ENCODE measurements at regions not wholly inside any gene's neighbourhood (a gene's known extent, or its start where the extent isn't known, plus 50 kb on each side); places are given as distances from the start of the nearest gene placed in this dataset.

DNA sequence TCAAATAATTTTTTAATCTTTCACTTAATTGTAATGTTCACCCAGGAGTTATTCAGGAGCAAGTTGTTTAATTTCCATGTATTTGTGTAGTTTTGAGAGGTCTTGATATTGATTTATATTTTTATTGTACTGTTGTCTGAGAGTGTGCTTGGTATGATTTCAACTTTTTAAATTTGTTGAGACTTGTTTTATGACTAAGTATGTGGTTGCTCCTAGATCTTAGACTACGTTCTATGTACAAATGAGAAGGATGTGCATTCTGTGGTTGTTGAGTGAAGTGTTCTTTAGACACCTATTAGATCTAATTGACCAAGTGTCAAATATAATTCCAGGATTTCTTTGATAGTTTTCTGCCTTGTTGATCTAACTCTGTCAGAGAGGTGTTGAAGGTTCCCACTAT lies 353.3 kb upstream of the GNPDA2 start:
- TF ChIP-seq POLR2AphosphoS5 (IDR thresholded peaks at IDR 0.05; ENCODE audit: low read depth, low read length), result no peak
- no peak for TF ChIP-seq BRD4 (CRISPR knock-in tag; IDR thresholded peaks at IDR 0.05)
- TF ChIP-seq, protein P1, sequence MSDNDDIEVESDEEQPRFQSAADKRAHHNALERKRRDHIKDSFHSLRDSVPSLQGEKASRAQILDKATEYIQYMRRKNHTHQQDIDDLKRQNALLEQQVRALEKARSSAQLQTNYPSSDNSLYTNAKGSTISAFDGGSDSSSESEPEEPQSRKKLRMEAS (IDR thresholded peaks at IDR 0.05), result no peak
- no peak for TF ChIP-seq FOXJ3 (CRISPR knock-in tag; IDR thresholded peaks at IDR 0.05; ENCODE audit: borderline replicate concordance)
- no peak for TF ChIP-seq HCFC1 (IDR thresholded peaks at IDR 0.05; ENCODE audit: low read depth, low read length)
- TF ChIP-seq SOX5 (CRISPR knock-in tag; IDR thresholded peaks at IDR 0.05; ENCODE audit: borderline replicate concordance), result no peak
- no peak for TF ChIP-seq ZC3H13 (CRISPR knock-in tag; IDR thresholded peaks at IDR 0.05)
- TF ChIP-seq, protein P2, sequence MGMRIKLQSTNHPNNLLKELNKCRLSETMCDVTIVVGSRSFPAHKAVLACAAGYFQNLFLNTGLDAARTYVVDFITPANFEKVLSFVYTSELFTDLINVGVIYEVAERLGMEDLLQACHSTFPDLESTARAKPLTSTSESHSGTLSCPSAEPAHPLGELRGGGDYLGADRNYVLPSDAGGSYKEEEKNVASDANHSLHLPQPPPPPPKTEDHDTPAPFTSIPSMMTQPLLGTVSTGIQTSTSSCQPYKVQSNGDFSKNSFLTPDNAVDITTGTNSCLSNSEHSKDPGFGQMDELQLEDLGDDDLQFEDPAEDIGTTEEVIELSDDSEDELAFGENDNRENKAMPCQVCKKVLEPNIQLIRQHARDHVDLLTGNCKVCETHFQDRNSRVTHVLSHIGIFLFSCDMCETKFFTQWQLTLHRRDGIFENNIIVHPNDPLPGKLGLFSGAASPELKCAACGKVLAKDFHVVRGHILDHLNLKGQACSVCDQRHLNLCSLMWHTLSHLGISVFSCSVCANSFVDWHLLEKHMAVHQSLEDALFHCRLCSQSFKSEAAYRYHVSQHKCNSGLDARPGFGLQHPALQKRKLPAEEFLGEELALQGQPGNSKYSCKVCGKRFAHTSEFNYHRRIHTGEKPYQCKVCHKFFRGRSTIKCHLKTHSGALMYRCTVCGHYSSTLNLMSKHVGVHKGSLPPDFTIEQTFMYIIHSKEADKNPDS (CRISPR knock-in tag; IDR thresholded peaks at IDR 0.05), result no peak
- no peak for TF ChIP-seq CEBPB (IDR thresholded peaks at IDR 0.05; ENCODE audit: borderline replicate concordance, low read depth, low read length)
- no peak for TF ChIP-seq TCF7L2 (IDR thresholded peaks at IDR 0.05; ENCODE audit: low read depth, low read length)
- TF ChIP-seq POLR2A (IDR thresholded peaks at IDR 0.05; ENCODE audit: insufficient read depth in 1 of 2, low read depth in 2 of 2, low read length in 2 of 2), result no peak
- TF ChIP-seq ZIK1 (CRISPR knock-in tag; IDR thresholded peaks at IDR 0.05; ENCODE audit: borderline replicate concordance, low read depth), result no peak

All from HepG2 (cell line).